Coronary artery (tissue), 2 donors: ENCODE measurements at regions not wholly inside any gene's neighbourhood (a gene's known extent, or its start where the extent isn't known, plus 50 kb on each side); places are given as distances from the start of the nearest gene placed in this dataset.

ENCODE experiments used
- DNase-seq: peaks from one replicate; pipeline ENCODE4 v3.0.0-alpha.2; 2017; ENCODE audit warnings: low spot score
- H3K27ac ChIP-seq, 2 donors: fragments of 200-600 bp; sonication (generic); one replicate each; pipeline ENCODE4 v1.5.1; 2016 to 2019
- H3K4me3 ChIP-seq: fragments of 200-600 bp; sonication (generic); 2 replicates; pipeline ENCODE4 v1.5.1; 2016; ENCODE audit warnings: mild to moderate bottlenecking, moderate library complexity
- CTCF ChIP-seq: fragments of 200-600 bp; sonication (generic); IDR thresholded peaks from one replicate; pipeline ENCODE4 v1.5.1; 2019; ENCODE audit warnings: antibody characterized with exemption

- DNase-seq: no peak
- Histone ChIP-seq H3K27ac (no peak overlapping the region), H3K4me3 (no peak overlapping the region)
- no peak for TF ChIP-seq CTCF
These were observed 85.9 kb upstream of the SOX1 start for GRCh38 chr13:111981006-111981405.

GRCh38 chr13:111981446-111982165 is 85.3 kb upstream of the SOX1 start:
- DNase-seq: no peak
- Histone ChIP-seq H3K27ac (no peak overlapping the region), H3K4me3 (no peak overlapping the region)
- no peak for TF ChIP-seq CTCF

GRCh38 chr13:111984349-111984748 is 82.6 kb upstream of the SOX1 start:
- DNase-seq: no peak
- no peak for TF ChIP-seq CTCF
- H3K27ac ChIP-seq: no peak overlapping the region
- H3K4me3 ChIP-seq: no peak overlapping the region

- H3K27ac ChIP-seq: no peak overlapping the region
- no peak for TF ChIP-seq CTCF
- DNase-seq: no peak
- H3K4me3 ChIP-seq: no peak overlapping the region
These were observed 76.6 kb upstream of the SOX1 start for GRCh38 chr13:111990362-111990761.

GRCh38 chr13:111992911-111993310 is 74.0 kb upstream of the SOX1 start:
- Histone ChIP-seq H3K27ac (no peak overlapping the region), H3K4me3 (no peak overlapping the region)
- TF ChIP-seq CTCF: no peak
- DNase-seq: no peak

- no peak overlapping the region for H3K27ac ChIP-seq
- H3K4me3 ChIP-seq: no peak overlapping the region
- DNase-seq: no peak
- TF ChIP-seq CTCF: no peak
These were observed 73.3 kb upstream of the SOX1 start for GRCh38 chr13:111993691-111994090.

GRCh38 chr13:111994578-111994977 is 72.4 kb upstream of the SOX1 start:
- H3K4me3 ChIP-seq: no peak overlapping the region
- no peak for TF ChIP-seq CTCF
- no peak overlapping the region for H3K27ac ChIP-seq
- DNase-seq: no peak
